Lower leg skin (tissue), 3 donors: ENCODE measurements at regions not wholly inside any gene's neighbourhood (a gene's known extent, or its start where the extent isn't known, plus 50 kb on each side); places are given as distances from the start of the nearest gene placed in this dataset.

Experiments used
- POLR2A ChIP-seq, 2 donors: fragments of 450-650 bp; IDR thresholded peaks; one replicate each; pipeline ENCODE4 v1.6.1; 2016 to 2017; ENCODE audit warnings: antibody characterized with exemption in 2 of 2, mild to moderate bottlenecking in 1 of 2, moderate library complexity in 1 of 2
- TF ChIP-seq, protein P1 (sequence below), 3 donors: fragments of 450-650 bp; IDR thresholded peaks; one replicate each; pipeline ENCODE4 v1.5.1; 2016; ENCODE audit warnings: antibody characterized with exemption in 3 of 3, mild to moderate bottlenecking in 3 of 3, moderate library complexity in 2 of 3

DNA sequence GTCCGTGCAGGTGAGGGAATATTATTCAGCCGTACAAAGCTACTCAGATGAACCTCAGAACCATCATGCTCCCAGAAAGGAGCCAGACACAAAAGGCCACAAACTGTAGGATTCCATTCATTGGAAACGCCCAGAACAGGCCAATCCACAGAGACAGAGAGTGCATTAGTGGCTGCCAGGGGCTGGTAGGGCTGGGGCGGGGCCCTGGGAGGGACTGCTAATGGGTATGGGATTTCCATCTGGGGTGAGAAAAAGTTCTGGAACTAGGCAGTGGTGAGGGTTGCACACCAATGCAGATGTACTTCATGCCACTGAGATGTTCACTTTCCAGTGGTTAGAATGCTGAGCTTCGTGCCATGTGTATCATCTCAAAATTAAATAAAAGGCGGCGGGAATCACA, 101.1 kb downstream of the RFLNA start:
- TF ChIP-seq, protein P1, sequence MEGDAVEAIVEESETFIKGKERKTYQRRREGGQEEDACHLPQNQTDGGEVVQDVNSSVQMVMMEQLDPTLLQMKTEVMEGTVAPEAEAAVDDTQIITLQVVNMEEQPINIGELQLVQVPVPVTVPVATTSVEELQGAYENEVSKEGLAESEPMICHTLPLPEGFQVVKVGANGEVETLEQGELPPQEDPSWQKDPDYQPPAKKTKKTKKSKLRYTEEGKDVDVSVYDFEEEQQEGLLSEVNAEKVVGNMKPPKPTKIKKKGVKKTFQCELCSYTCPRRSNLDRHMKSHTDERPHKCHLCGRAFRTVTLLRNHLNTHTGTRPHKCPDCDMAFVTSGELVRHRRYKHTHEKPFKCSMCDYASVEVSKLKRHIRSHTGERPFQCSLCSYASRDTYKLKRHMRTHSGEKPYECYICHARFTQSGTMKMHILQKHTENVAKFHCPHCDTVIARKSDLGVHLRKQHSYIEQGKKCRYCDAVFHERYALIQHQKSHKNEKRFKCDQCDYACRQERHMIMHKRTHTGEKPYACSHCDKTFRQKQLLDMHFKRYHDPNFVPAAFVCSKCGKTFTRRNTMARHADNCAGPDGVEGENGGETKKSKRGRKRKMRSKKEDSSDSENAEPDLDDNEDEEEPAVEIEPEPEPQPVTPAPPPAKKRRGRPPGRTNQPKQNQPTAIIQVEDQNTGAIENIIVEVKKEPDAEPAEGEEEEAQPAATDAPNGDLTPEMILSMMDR (IDR thresholded peaks at IDR 0.05): no peak
- no peak for TF ChIP-seq POLR2A (IDR thresholded peaks at IDR 0.05)
